ENCODE measurements at regions not wholly inside any gene's neighbourhood (a gene's known extent, or its start where the extent isn't known, plus 50 kb on each side); places are given as distances from the start of the nearest gene placed in this dataset.

GRCh38 chr15:46713045-46713444 lies 1004.3 kb upstream of the SEMA6D start:
- no peak overlapping the region for H4K5ac ChIP-seq (ENCODE audit: insufficient read length, low read depth, low read length)
- no peaks in the 10 kb centered on the region for H3K23me2 ChIP-seq (ENCODE audit: low read depth, low read length)
- no peak overlapping the region for H2BK5ac ChIP-seq (ENCODE audit: low read depth, low read length)
- no peaks in the 10 kb centered on the region for H3K4me1 ChIP-seq (replicated peaks in 1 of 4; ENCODE audit: control insufficient read depth in 3 of 4, insufficient read depth in 4 of 4, low read length in 3 of 4)
- no peaks in the 10 kb centered on the region for H3K27me3 ChIP-seq (replicated peaks in 1 of 4; ENCODE audit: control insufficient read depth in 3 of 4, extremely low read depth in 1 of 4, insufficient read depth in 3 of 4, low read length in 3 of 4)
- H2BK120ac ChIP-seq (replicated peaks; ENCODE audit: low read depth, low read length), result no peak overlapping the region
- H4K20me1 ChIP-seq (replicated peaks in 1 of 2; ENCODE audit: control insufficient read depth in 1 of 2, insufficient read depth in 2 of 2, low read length in 2 of 2), result no peaks in the 10 kb centered on the region
- H2AFZ ChIP-seq (ENCODE audit: low read length), result no peak overlapping the region
- FAIRE-seq, result no peak
- no peaks in the 10 kb centered on the region for H3K9me3 ChIP-seq (ENCODE audit: insufficient read depth in 2 of 2, low read depth in 1 of 2, low read length in 1 of 2)
- 91% methylated on average over 2 of the region's 2 CpGs; no CpG with 5 or more reads in 1 of the 2 experiments for WGBS, 2 experiments (ENCODE audit: extremely low coverage in 1 of 2, insufficient coverage in 1 of 2, insufficient read length in 1 of 2, insufficient replicate concordance in 2 of 2, low coverage in 1 of 2, low lambda C conversion rate in 2 of 2, missing lambda C conversion rate in 1 of 2)
- no peak overlapping the region for H3K4ac ChIP-seq (replicated peaks; ENCODE audit: insufficient read length, low read depth, low read length)
- H3K27ac ChIP-seq (ENCODE audit: low read depth, low read length), result no peak overlapping the region
- H3K18ac ChIP-seq (ENCODE audit: extremely low read depth, low read length), result no peak overlapping the region
- no peak overlapping the region for H4K8ac ChIP-seq (ENCODE audit: extremely low read depth, insufficient read depth, low read length)
- ChIA-PET CTCF (ENCODE audit: partially characterized antibody) (interaction anchor here (0.6 to 1.1 kb wide), 3 partner anchors 17 to 1920 kb away, joined by 3 read pairs; no protein-coding TSS in a partner anchor), POLR2A (ENCODE audit: partially characterized antibody) (no interaction called here)
- no peak overlapping the region for H3K9ac ChIP-seq (replicated peaks in 1 of 4; ENCODE audit: extremely low read depth in 1 of 4, low read depth in 3 of 4, low read length in 3 of 4)
- H2BK20ac ChIP-seq (ENCODE audit: low read length), result no peak overlapping the region
- no peak overlapping the region for H3K4me2 ChIP-seq (ENCODE audit: insufficient read depth in 1 of 2, low read depth in 2 of 2, low read length in 2 of 2)
- H3K79me2 ChIP-seq (ENCODE audit: control insufficient read depth in 1 of 2, insufficient read depth in 2 of 2, low read length in 2 of 2), result no peaks in the 10 kb centered on the region
- H2AK5ac ChIP-seq (ENCODE audit: low read depth, low read length), result no peak overlapping the region
- no peak for TF ChIP-seq NANOG (IDR thresholded peaks at IDR 0.05; ENCODE audit: insufficient read depth, low read depth, low read length, poor library complexity, severe bottlenecking)
- no peak for TF ChIP-seq SRF (IDR thresholded peaks at IDR 0.05; ENCODE audit: low read depth, low read length)
- H2BK12ac ChIP-seq (ENCODE audit: low read depth, low read length), result no peak overlapping the region
- H3K4me3 ChIP-seq (ENCODE audit: extremely low read depth in 1 of 4, insufficient read depth in 2 of 4, low read depth in 3 of 4, low read length in 4 of 4), result no peak overlapping the region
- no peak overlapping the region for H4K91ac ChIP-seq (replicated peaks; ENCODE audit: insufficient read length, low read length)
- no peak for DNase-seq (ENCODE audit: low read depth in 1 of 2, low spot score in 2 of 2)
- no peak overlapping the region for H3K23ac ChIP-seq (ENCODE audit: insufficient read length)
- H2BK15ac ChIP-seq (ENCODE audit: low read length), result no peak overlapping the region
- H3K14ac ChIP-seq (ENCODE audit: insufficient read length), result no peak overlapping the region
- no peaks in the 10 kb centered on the region for H3K36me3 ChIP-seq (ENCODE audit: control insufficient read depth in 2 of 4, insufficient read depth in 4 of 4, low read length in 3 of 4)
- H3K79me1 ChIP-seq (ENCODE audit: low read depth, low read length), result no peaks in the 10 kb centered on the region
- no peak overlapping the region for H3K56ac ChIP-seq (replicated peaks; ENCODE audit: insufficient read length, low read depth, low read length)

Data from H1 (cell line).